DOHH2 (cell line): ENCODE measurements at regions not wholly inside any gene's neighbourhood (a gene's known extent, or its start where the extent isn't known, plus 50 kb on each side); places are given as distances from the start of the nearest gene placed in this dataset.

Source experiments
- CTCF ChIP-seq: fragments of 200-600 bp; sonication (generic); IDR thresholded peaks from one replicate; pipeline ENCODE4 v1.5.1; 2014; ENCODE audit warnings: antibody characterized with exemption, mild to moderate bottlenecking, low read depth, low read length; ENCODE audit not compliant: poor library complexity, severe bottlenecking
- EZH2phosphoT487 ChIP-seq: fragments of 200-600 bp; sonication (generic); IDR thresholded peaks from 2 replicates; pipeline ENCODE4 v1.6.1; 2017; ENCODE audit warnings: borderline replicate concordance, mild to moderate bottlenecking, antibody characterized with exemption, low read length, moderate library complexity, mixed read lengths

- no peak for TF ChIP-seq CTCF
- TF ChIP-seq EZH2phosphoT487 = no peak
These were observed 123.8 kb upstream of the CNTNAP5 start for GRCh38 chr2:123901256-123901655.
